ENCODE measurements at regions not wholly inside any gene's neighbourhood (a gene's known extent, or its start where the extent isn't known, plus 50 kb on each side); places are given as distances from the start of the nearest gene placed in this dataset.

DNA sequence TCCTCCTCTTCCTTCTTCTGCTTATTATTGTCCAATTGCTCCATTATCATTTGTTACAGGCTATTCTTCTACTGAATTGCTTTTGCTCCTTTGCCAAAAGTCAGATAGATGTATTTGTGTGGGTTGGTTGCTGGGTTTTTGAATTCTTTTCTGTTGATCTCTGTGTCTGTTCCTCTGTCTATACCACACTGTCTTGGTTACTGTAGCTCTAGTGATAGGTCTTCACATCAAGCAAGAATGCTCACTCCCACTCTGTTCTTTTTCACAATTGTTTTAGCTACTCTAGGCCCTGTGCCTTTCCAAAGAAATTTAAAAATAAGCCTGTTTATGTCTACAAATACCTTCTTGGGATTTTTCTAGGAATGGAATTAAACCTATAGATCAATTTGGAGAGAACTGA lies 217.2 kb downstream of the GALR1 start:
- TF ChIP-seq, protein P1, sequence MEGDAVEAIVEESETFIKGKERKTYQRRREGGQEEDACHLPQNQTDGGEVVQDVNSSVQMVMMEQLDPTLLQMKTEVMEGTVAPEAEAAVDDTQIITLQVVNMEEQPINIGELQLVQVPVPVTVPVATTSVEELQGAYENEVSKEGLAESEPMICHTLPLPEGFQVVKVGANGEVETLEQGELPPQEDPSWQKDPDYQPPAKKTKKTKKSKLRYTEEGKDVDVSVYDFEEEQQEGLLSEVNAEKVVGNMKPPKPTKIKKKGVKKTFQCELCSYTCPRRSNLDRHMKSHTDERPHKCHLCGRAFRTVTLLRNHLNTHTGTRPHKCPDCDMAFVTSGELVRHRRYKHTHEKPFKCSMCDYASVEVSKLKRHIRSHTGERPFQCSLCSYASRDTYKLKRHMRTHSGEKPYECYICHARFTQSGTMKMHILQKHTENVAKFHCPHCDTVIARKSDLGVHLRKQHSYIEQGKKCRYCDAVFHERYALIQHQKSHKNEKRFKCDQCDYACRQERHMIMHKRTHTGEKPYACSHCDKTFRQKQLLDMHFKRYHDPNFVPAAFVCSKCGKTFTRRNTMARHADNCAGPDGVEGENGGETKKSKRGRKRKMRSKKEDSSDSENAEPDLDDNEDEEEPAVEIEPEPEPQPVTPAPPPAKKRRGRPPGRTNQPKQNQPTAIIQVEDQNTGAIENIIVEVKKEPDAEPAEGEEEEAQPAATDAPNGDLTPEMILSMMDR (IDR thresholded peaks at IDR 0.05) = no peak
- no peak for TF ChIP-seq POLR2A (IDR thresholded peaks at IDR 0.05)
